ENCODE measurements at regions not wholly inside any gene's neighbourhood (a gene's known extent, or its start where the extent isn't known, plus 50 kb on each side); places are given as distances from the start of the nearest gene placed in this dataset.
"Not testable (repeated sequence)": the region's sequence is repeated elsewhere in the genome, so short reads cannot be mapped to it uniquely, and the experiment has no call there.

- no peak for DNase-seq
These were observed 1131.8 kb downstream of the PCDH7 start for GRCh38 chr4:31851946-31852345.

DNA sequence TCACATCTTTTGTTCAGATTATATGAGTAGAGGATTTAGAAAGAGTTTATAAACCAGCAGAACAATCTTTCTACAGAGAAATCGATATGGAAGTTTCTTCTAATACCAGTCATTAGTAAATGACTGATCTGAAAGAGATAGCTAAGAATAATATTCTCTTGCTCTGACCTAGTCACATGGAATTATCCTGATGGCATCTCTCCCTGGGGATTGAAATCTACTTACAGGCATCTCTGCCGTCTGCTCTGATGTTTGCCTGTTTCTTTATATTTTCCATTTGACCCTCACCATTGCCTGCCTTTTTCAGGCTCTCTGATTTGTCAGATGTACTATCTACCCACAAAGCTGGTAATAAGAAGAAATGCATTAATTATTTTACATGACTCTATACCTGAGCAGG lies 1157.3 kb downstream of the PCDH7 start:
- no peak for DNase-seq

DNA sequence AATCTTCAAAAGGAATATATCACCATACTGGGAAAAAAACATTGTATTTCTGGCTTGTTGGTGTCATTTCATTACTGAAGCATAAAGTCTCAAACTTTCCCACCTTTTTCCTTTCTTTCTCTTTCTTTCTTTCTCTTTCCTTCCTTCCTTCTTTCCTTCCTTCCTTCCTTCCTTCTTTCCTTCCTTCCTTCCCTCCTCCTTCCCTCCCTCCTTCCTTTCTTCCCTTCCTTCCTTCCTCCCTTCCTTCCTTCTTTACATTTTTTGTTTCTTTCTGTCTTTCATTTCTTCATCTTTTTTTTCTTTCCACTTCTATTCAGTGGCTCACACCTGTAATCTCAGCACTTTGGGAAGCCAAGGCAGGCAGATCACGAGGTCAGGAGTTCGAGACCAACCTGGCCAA lies 1160.7 kb downstream of the PCDH7 start:
- DNase-seq, result not testable (repeated sequence)

- DNase-seq, result no peak
These were observed 1176.2 kb downstream of the PCDH7 start for GRCh38 chr4:31896349-31896748.

GRCh38 chr4:31905363-31905762 lies 1185.2 kb downstream of the PCDH7 start:
- no peak for DNase-seq

- DNase-seq, result no peak
These were observed 1188.1 kb downstream of the PCDH7 start for GRCh38 chr4:31908261-31908660.

- no peak for DNase-seq
These were observed 1197.2 kb downstream of the PCDH7 start for GRCh38 chr4:31917334-31917733.

GRCh38 chr4:31918891-31919290 lies 1198.7 kb downstream of the PCDH7 start:
- DNase-seq, result no peak

DNA sequence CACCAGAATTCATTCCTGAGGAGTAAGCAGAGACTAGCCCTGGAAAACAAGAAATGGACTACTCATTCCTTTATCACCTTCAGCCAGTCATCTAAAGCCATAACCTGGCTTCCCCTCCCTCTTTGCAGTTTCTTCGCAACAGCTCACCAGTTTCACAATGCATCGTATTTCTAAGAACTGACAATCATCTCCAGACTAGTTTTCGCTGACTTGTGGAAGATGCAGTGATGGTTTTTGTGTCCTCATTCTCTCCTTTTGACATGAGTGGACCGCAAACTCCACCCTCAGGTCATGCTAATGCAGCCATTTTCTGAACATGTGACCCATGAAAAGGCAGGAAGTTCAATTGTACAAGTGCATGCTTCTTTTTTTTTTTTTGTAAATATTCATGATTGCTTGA lies 1203.5 kb downstream of the PCDH7 start:
- DNase-seq, result no peak

DNA sequence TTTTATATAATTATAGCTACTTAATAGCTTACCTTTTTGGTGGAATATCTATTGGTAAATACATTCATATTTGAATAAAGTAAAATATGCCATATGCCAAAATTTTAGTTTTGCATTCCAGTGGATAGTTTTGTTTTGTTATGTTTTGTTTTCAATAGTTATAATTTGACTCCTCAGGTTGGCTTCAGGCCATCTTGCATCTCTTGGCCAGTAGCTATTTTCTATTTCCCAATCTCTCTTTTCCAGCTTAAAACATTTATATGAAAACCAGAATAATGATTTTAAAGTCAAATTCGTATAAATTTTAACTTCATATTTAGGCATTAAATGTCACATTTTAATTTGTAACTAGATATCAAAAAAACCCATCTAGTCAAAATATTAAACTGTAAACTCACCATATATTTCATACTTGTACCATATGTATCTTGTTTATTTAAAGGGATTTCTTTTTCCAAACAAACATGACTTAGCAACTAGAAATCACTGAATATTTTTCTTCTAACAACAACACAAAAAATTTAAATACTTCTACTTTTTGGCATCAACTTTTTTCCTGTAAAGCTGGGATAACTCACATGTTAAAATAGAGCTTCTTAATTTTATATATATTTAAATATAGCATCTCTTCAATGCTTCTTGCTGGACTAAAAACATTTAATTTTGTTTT lies 1209.6 kb downstream of the PCDH7 start:
- DNase-seq, result no peak

DNA sequence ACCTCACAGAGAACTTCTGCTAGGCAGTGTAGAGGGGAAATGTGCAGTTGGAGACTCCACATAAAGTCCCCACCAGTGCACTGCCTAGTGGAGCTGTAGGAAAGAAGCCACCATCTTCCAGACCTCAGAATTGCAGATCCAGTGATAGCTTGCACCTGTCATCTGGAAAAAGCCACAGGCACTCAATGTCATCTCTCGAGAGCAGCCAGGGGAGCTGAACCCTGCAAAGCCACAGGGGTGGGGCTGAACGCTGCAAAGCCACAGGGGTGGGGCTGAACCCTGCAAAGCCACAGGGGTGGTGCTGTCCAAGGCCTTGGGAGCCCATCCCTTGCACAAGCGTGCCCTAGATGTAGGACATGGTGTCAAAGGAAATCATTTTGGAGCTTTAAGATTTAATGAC lies 1226.3 kb downstream of the PCDH7 start:
- no peak for DNase-seq

DNA sequence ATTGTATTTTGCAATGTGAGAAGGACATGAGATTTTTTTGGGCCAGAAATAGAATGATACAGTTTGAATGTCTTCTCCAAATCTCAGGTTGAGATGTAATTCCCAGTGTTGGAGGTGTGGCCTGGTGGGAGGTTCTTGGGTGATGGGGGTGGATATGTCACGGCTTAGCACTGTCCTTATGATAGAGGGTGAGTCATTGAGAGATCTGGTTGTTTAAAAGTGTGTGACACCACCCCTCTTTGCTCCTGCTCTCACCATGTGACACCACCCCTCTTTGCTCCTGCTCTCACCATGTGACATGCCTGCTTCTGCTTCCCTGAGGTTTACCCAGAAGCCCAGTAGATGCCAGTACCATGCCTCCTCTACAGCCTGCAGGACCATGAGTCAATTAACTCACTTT lies 1226.9 kb downstream of the PCDH7 start:
- no peak for DNase-seq

GRCh38 chr4:31949045-31949444 lies 1228.9 kb downstream of the PCDH7 start:
- no peak for DNase-seq

- no peak for DNase-seq
These were observed 1235.2 kb downstream of the PCDH7 start for GRCh38 chr4:31955346-31955745.

- DNase-seq, result no peak
These were observed 1239.8 kb downstream of the PCDH7 start for GRCh38 chr4:31959972-31960371.

GRCh38 chr4:31964685-31965084 lies 1244.5 kb downstream of the PCDH7 start:
- no peak for DNase-seq

- DNase-seq, result no peak
These were observed 1248.7 kb downstream of the PCDH7 start for GRCh38 chr4:31968842-31969241.

- no peak for DNase-seq
These were observed 1254.4 kb downstream of the PCDH7 start for GRCh38 chr4:31974490-31975002.

GRCh38 chr4:31979988-31980387 lies 1259.8 kb downstream of the PCDH7 start:
- DNase-seq, result no peak

DNA sequence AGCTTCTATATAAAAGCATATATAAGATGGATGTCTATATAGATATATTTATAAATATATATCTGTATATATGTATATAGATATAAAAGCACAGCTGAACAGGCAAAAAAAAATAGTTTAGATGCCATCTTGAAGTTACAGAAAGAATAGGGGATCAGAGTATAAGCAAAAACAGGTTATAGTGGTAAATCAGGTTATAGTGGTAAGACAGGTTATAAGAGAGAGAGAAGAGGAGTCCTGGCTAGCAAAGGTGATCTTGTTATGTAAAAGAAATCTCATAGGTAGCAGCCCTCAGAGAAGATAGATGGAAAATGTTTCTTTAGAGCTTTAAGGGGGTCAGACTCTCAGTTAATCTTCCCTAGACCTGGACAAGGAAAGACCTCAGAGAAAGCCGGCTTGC lies 1263.1 kb downstream of the PCDH7 start:
- no peak for DNase-seq

DNA sequence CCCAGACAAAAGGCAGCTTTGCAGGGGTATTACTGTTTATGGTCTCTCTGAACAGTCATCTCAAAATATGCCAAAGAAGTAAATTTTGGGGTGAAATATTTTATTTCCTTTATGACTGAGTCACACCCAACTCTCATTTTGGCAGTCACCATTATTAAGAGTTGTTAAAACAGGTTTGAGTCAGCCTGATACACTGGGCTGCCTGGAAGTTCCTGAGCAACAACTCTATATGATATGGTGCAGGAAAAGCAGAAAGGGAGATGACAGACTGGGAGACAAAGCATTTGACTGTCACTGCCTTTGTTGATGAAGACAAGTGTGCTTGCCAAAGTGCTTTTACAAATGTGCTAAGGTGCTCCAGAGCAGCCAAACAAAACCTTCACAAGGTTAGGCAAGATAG lies 1263.5 kb downstream of the PCDH7 start:
- DNase-seq, result no peak

DNA sequence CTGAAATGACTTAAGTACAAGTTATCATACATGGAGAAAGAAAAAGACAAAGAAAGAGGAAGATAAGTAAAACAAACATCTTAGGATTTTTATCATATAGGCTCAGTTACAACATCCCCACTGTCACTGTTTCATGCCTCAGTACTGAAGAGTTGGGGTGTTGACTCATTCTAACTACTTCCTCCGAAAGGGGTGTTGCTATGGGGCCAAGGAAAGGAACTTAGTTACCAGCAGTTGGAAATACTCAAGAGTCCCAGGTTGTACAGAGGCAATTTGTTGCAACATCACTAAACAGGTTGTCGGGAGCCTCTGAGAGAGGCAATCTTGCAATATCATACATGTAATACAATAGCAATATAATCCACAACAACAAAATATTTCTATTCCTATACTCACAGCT lies 1264.7 kb downstream of the PCDH7 start:
- no peak for DNase-seq

- no peak for DNase-seq
These were observed 1276.1 kb downstream of the PCDH7 start for GRCh38 chr4:31995943-31996901.

GRCh38 chr4:31998807-31999206 lies 1278.6 kb downstream of the PCDH7 start:
- DNase-seq, result no peak

Measured in COR-L47 (cell line).